K562 (cell line): ENCODE measurements at regions not wholly inside any gene's neighbourhood (a gene's known extent, or its start where the extent isn't known, plus 50 kb on each side); places are given as distances from the start of the nearest gene placed in this dataset.

Experiments
- ATAC-seq: fragments of 200-7000 bp; cut with Tn5 transposase; 3 replicates; pipeline ENCODE4 v1.9.1; 2020; ENCODE audit warnings: moderate library complexity
- BruUV-seq: library from RNA; stranded (reverse); fragments of 400-500 nt; replicated peaks from 2 replicates; lab custom pipeline; 2021; lab: Mats Ljungman, UMichigan
- CTCF ChIA-PET: fragments of 300-600 bp; formaldehyde crosslinking; extraction: SDS; loops from one replicate; lab custom pipeline; 2021; ENCODE audit warnings: low intra/inter-chr PET ratio; lab: Yijun Ruan, JAX
- POLR2A ChIA-PET: fragments of 300-600, 350-650 bp; sonication (Branson Sonifier 250); formaldehyde crosslinking; extraction: SDS; loops from one replicate; lab custom pipeline; 2021; ENCODE audit warnings: antibody characterized with exemption, inconsistent platforms; lab: Yijun Ruan, JAX
- DNase-seq, 4 experiments: peaks; one replicate each; pipeline versions ENCODE4 v3.0.0 to v3.0.0-alpha.2; 2011 to 2018; ENCODE audit warnings: low spot score in 3 of 4, mixed read lengths in 3 of 4; ENCODE audit errors: extremely low read depth in 1 of 4
- FAIRE-seq: peaks from 2 replicates; lab custom pipeline; 2011; peaks lifted over from hg19 to GRCh38; lab: Jason Lieb, UNC
- H2AFZ ChIP-seq: 2 replicates; pipeline ENCODE4 v1.6.0; 2011; ENCODE audit warnings: low read depth, low read length, control low read depth, inconsistent platforms
- H3K27ac ChIP-seq: fragments of 200-600 bp; 3 replicates; pipeline ENCODE4 v1.8.0; 2011; ENCODE audit warnings: low read depth, mild to moderate bottlenecking, control low read depth, inconsistent platforms, low read length, moderate library complexity, mixed read lengths; ENCODE audit errors: extremely low read depth
- H3K27me3 ChIP-seq, 2 experiments: fragments of 300-600 bp in 1 of 2; 2 replicates in 1 of 2; 3 replicates in 1 of 2; pipeline versions ENCODE4 v1.6.0 to v1.8.0; 2011; ENCODE audit warnings: inconsistent platforms in 2 of 2, low read length in 2 of 2, mild to moderate bottlenecking in 1 of 2, mixed read lengths in 1 of 2, moderate library complexity in 1 of 2; ENCODE audit not compliant: control insufficient read depth in 2 of 2, insufficient read depth in 2 of 2
- H3K36me3 ChIP-seq: fragments of 300-600 bp; 3 replicates; pipeline ENCODE4 v1.8.0; 2011; ENCODE audit warnings: mild to moderate bottlenecking, low read length, inconsistent platforms; ENCODE audit not compliant: control insufficient read depth, insufficient read depth
- H3K4me1 ChIP-seq, 2 experiments: fragments of 200-600 bp in 1 of 2; replicated peaks in 1 of 2; 2 replicates in 1 of 2; 3 replicates in 1 of 2; pipeline versions ENCODE4 v1.5.1 to v1.8.0; 2011; ENCODE audit warnings: inconsistent platforms in 2 of 2, low read length in 2 of 2, mild to moderate bottlenecking in 1 of 2, mixed read lengths in 1 of 2, moderate library complexity in 1 of 2; ENCODE audit not compliant: control insufficient read depth in 2 of 2, insufficient read depth in 2 of 2
- H3K4me2 ChIP-seq: 2 replicates; pipeline ENCODE4 v1.6.1; 2011; ENCODE audit warnings: low read length, control low read depth, inconsistent platforms, mixed read lengths; ENCODE audit not compliant: insufficient read depth
- H3K4me3 ChIP-seq: fragments of 200-600 bp; sonication (generic), shearing (Covaris generic); 2 replicates; pipeline ENCODE4 v1.5.1; 2016; ENCODE audit warnings: control low read depth, inconsistent platforms
- H3K79me2 ChIP-seq: fragments of 200-600 bp; 3 replicates; pipeline ENCODE4 v1.8.0; 2011; ENCODE audit warnings: low read length, inconsistent platforms; ENCODE audit not compliant: control insufficient read depth, insufficient read depth
- H3K9ac ChIP-seq, 2 experiments: 2 replicates each; pipeline versions ENCODE4 v1.6.0 to v1.6.1; 2011; ENCODE audit warnings: low read depth in 2 of 2, low read length in 2 of 2, control low read depth in 1 of 2, inconsistent platforms in 1 of 2, mild to moderate bottlenecking in 1 of 2, mixed read lengths in 1 of 2; ENCODE audit not compliant: insufficient read depth in 1 of 2
- H3K9me1 ChIP-seq: one replicate; pipeline ENCODE4 v1.6.0; 2011; ENCODE audit warnings: inconsistent platforms, mild to moderate bottlenecking, low read length, moderate library complexity; ENCODE audit not compliant: control insufficient read depth, insufficient read depth
- H3K9me3 ChIP-seq: replicated peaks from 2 replicates; pipeline ENCODE4 v1.5.1; 2011; ENCODE audit warnings: low read depth, low read length, inconsistent platforms; ENCODE audit not compliant: control insufficient read depth, insufficient read depth
- H4K20me1 ChIP-seq: replicated peaks from 2 replicates; pipeline ENCODE4 v1.6.1; 2011; ENCODE audit warnings: low read length, inconsistent platforms, mixed read lengths; ENCODE audit not compliant: control insufficient read depth, insufficient read depth
- ARID2 ChIP-seq: fragments of 450-650 bp; IDR thresholded peaks from 2 replicates; pipeline ENCODE4 v1.6.1; 2017; ENCODE audit warnings: antibody characterized with exemption, mild to moderate bottlenecking
- FOXJ2 ChIP-seq: fragments of 200-800 bp; sonication (Bioruptor generic); IDR thresholded peaks from 2 replicates; pipeline ENCODE4 v1.6.1; 2016; ENCODE audit warnings: missing genetic modification characterization, missing compliant biosample characterization
- GABPB2 ChIP-seq: fragments of 250-450 bp; sonication (Bioruptor Pico); conservative IDR thresholded peaks from 2 replicates; pipeline ENCODE4 v1.5.1; 2021; ENCODE audit warnings: mild to moderate bottlenecking
- NR2C2 ChIP-seq, 2 experiments: fragments of 200-800 bp in 1 of 2; sonication (Bioruptor generic) in 1 of 2; sonication (generic) in 1 of 2; formaldehyde crosslinking in 1 of 2; IDR thresholded peaks; 2 replicates each; pipeline versions ENCODE4 v1.6.1 to v1.8.0; 2016 to 2022; ENCODE audit warnings: mild to moderate bottlenecking in 1 of 2, missing compliant biosample characterization in 1 of 2, missing genetic modification characterization in 1 of 2, missing genetic modification reagents in 1 of 2
- RBM25 ChIP-seq: fragments of 200-400 bp; formaldehyde crosslinking; IDR thresholded peaks from 2 replicates; pipeline ENCODE4 v1.6.1; 2018; ENCODE audit warnings: low read length, low read depth, moderate library complexity; ENCODE audit not compliant: severe bottlenecking
- SOX6 ChIP-seq: fragments of 450-650 bp; IDR thresholded peaks from 2 replicates; pipeline ENCODE4 v1.6.1; 2014; ENCODE audit warnings: mild to moderate bottlenecking
- SRSF3 ChIP-seq: fragments of 200-400 bp; formaldehyde crosslinking; IDR thresholded peaks from 2 replicates; pipeline ENCODE4 v1.6.1; 2016; ENCODE audit warnings: mild to moderate bottlenecking, low read length, moderate library complexity; ENCODE audit not compliant: insufficient read depth
- ZBTB34 ChIP-seq: fragments of 250-450 bp; sonication (Bioruptor Pico); IDR thresholded peaks from 2 replicates; pipeline ENCODE4 v1.8.0; 2021; ENCODE audit warnings: mild to moderate bottlenecking, moderate library complexity
- ZNF134 ChIP-seq: fragments of 250-450 bp; sonication (Bioruptor Pico); conservative IDR thresholded peaks from 2 replicates; pipeline ENCODE4 v1.4.0; 2020
- ZNF316 ChIP-seq: fragments of 450-650 bp; IDR thresholded peaks from 2 replicates; pipeline ENCODE4 v1.6.1; 2016
- WGBS: fragments of 100-300 bp; shearing (Covaris generic); methylation state at CpG from one replicate; pipeline ENCODE4 v1.1.6; 2016; ENCODE audit warnings: low coverage, mixed read lengths; ENCODE audit not compliant: insufficient coverage; ENCODE audit errors: missing lambda C conversion rate; 5-methylcytosine and 5-hydroxymethylcytosine counted together
- in situ Hi-C: fragments of 300-500 bp; cut with MboI; formaldehyde crosslinking; loops from 4 replicates; pipeline ENCODE4 v1.15.0; 2018; ENCODE audit warnings: inconsistent platforms, mixed read lengths
- intact Hi-C: fragments of 100-400 bp; cut with micrococcal nuclease; formaldehyde crosslinking; loops from 2 replicates; pipeline ENCODE4 v1.14.2; 2022
- TF ChIP-seq, protein P1 (sequence below): IDR thresholded peaks from 2 replicates; pipeline ENCODE4 v1.6.1; 2012; ENCODE audit warnings: low read depth, low read length, improper control_type of control experiment, borderline replicate concordance
- TF ChIP-seq, protein P2 (sequence below), 2 experiments: fragments of 450-650 bp; IDR thresholded peaks; 2 replicates each; pipeline ENCODE4 v1.6.1; 2016; ENCODE audit warnings: mild to moderate bottlenecking in 2 of 2, borderline replicate concordance in 1 of 2, low read depth in 1 of 2, moderate library complexity in 1 of 2

GRCh38 chrX:112391313-112391712 lies 288.4 kb downstream of the LHFPL1 start:
- 0% methylated on average over 3 of the region's 3 CpGs for WGBS
- H3K4me3 ChIP-seq: no peak overlapping the region
- H3K9ac ChIP-seq: no peak overlapping the region
- intact Hi-C loops (no loop called here), in situ Hi-C loops (no loop called here)
- no peaks in the 10 kb centered on the region for H4K20me1 ChIP-seq
- no peak for ATAC-seq
- no peaks in the 10 kb centered on the region for H3K9me1 ChIP-seq
- FAIRE-seq: no peak
- no peaks in the 10 kb centered on the region for H3K27me3 ChIP-seq
- no peaks in the 10 kb centered on the region for H3K9me3 ChIP-seq
- H3K4me1 ChIP-seq: no peaks in the 10 kb centered on the region
- no peak for DNase-seq
- no peak overlapping the region for H3K27ac ChIP-seq
- no peaks in the 10 kb centered on the region for H3K79me2 ChIP-seq
- no peak overlapping the region for H2AFZ ChIP-seq
- H3K36me3 ChIP-seq: no peaks in the 10 kb centered on the region
- ChIA-PET POLR2A (interaction anchor here (0.6 kb wide), 1 partner anchor 35 kb away, joined by 3 read pairs; no protein-coding TSS in a partner anchor), CTCF (no interaction called here)
- no peak overlapping the region for H3K4me2 ChIP-seq
- no TSS peak for BruUV-seq
- TF ChIP-seq SRSF3 (no peak), ZBTB34 (CRISPR knock-in tag) (no peak), RBM25 (no peak), FOXJ2 (tag) (no peak), NR2C2 (CRISPR knock-in tag; IDR thresholded peaks at IDR 0.05) (no peak), NR2C2 (tag; IDR thresholded peaks at IDR 0.05) (no peak), SOX6 (no peak), ARID2 (no peak), GABPB2 (CRISPR knock-in tag) (no peak), ZNF316 (no peak), ZNF134 (CRISPR knock-in tag) (no peak)
- TF ChIP-seq, protein P1, sequence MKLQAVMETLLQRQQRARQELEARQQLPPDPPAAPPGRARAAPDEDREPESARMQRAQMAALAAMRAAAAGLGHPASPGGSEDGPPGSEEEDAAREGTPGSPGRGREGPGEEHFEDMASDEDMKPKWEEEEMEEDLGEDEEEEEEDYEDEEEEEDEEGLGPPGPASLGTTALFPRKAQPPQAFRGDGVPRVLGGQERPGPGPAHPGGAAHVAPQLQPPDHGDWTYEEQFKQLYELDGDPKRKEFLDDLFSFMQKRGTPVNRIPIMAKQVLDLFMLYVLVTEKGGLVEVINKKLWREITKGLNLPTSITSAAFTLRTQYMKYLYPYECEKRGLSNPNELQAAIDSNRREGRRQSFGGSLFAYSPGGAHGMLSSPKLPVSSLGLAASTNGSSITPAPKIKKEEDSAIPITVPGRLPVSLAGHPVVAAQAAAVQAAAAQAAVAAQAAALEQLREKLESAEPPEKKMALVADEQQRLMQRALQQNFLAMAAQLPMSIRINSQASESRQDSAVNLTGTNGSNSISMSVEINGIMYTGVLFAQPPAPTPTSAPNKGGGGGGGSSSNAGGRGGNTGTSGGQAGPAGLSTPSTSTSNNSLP: no peak
- TF ChIP-seq, protein P2, sequence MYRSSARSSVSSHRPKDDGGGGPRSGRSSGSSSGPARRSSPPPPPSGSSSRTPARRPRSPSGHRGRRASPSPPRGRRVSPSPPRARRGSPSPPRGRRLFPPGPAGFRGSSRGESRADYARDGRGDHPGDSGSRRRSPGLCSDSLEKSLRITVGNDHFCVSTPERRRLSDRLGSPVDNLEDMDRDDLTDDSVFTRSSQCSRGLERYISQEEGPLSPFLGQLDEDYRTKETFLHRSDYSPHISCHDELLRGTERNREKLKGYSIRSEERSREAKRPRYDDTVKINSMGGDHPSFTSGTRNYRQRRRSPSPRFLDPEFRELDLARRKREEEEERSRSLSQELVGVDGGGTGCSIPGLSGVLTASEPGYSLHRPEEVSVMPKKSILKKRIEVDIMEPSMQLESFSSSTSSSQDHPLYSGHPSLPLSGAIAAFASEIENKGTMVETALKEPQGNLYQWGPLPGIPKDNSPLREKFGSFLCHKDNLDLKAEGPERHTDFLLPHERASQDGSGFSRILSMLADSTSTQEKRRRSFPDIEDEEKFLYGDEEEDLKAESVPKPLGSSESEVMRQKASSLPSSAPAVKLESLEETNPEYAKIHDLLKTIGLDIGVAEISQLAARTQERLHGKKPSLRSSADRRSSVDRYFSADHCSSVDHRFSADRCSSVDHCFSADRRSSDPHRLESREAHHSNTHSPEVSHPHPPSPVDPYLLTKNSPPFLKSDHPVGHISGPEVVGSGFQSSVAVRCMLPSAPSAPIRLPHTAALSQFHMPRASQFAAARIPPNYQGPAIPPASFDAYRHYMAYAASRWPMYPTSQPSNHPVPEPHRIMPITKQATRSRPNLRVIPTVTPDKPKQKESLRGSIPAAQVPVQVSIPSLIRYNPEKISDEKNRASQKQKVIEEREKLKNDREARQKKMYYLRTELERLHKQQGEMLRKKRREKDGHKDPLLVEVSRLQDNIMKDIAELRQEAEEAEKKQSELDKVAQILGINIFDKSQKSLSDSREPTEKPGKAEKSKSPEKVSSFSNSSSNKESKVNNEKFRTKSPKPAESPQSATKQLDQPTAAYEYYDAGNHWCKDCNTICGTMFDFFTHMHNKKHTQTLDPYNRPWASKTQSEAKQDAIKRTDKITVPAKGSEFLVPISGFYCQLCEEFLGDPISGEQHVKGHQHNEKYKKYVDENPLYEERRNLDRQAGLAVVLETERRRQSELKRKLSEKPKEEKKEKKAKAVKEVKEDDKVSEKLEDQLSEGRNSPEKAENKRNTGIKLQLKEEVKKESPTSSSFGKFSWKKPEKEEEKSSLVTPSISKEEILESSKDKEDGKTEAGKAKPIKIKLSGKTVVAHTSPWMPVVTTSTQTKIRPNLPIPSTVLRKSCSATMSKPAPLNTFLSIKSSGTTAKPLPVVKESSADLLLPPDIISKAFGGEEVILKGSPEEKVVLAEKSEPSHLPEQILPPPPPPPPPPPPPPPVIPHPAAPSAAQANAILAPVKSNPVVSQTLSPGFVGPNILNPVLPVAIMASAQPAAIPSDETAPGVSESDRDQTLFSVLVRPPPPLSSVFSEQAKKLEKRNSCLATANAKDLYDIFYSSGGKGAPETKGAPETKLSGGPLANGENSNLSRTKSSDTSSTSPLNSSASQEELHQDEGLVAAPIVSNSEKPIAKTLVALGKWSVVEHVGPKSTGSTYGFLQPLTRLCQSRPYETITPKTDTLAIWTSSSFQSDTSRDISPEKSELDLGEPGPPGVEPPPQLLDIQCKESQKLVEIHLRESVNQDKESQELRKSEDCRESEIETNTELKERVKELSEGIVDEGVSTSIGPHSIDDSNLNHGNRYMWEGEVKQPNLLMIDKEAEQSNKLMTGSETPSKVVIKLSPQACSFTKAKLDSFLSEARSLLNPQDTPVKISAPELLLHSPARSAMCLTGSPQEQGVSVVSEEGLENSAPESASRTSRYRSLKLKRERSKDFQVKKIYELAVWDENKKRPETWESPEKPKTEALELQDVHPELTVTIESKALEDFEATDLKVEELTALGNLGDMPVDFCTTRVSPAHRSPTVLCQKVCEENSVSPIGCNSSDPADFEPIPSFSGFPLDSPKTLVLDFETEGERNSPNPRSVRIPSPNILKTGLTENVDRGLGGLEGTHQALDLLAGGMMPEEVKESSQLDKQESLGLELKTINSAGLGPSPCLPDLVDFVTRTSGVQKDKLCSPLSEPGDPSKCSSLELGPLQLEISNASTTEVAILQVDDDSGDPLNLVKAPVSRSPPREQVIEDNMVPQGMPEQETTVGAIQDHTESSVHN (IDR thresholded peaks at IDR 0.05; ENCODE audit: borderline replicate concordance in 1 of 2, low read depth in 1 of 2): no peak
